Activated T-cell treated with anti-CD3 and anti-CD28 coated beads, Interleukin-2, amount 50 U/mL, for 72 hours (primary cell): ENCODE measurements at regions not wholly inside any gene's neighbourhood (a gene's known extent, or its start where the extent isn't known, plus 50 kb on each side); places are given as distances from the start of the nearest gene placed in this dataset.
"Not testable (repeated sequence)": the region's sequence is repeated elsewhere in the genome, so short reads cannot be mapped to it uniquely, and the experiment has no call there.

Source experiments
- ATAC-seq, 2 donors: fragments of 150-1000 bp; cut with Tn5 transposase; replicated peaks in 1 of 2; 2 replicates each; pipeline ENCODE4 v1.10.0; 2021; ENCODE audit warnings: moderate library complexity in 2 of 2, mild to moderate bottlenecking in 1 of 2
- DNase-seq, 2 donors: peaks; one replicate each; pipeline ENCODE4 v3.0.0; 2021 to 2022; ENCODE audit warnings: mixed read lengths in 1 of 2
- H3K27ac Mint-ChIP-seq: one replicate; pipeline ENCODE4 v1.8.0; 2022; ENCODE audit warnings: mild to moderate bottlenecking, moderate library complexity, mixed read lengths
- H3K27me3 Mint-ChIP-seq: one replicate; pipeline ENCODE4 v1.8.0; 2022; ENCODE audit warnings: low read depth, mixed read lengths
- H3K36me3 Mint-ChIP-seq, 2 donors: one replicate each; pipeline ENCODE4 v1.8.0; 2022; ENCODE audit warnings: mixed read lengths in 2 of 2, mild to moderate bottlenecking in 1 of 2; ENCODE audit not compliant: insufficient read depth in 2 of 2
- H3K4me1 Mint-ChIP-seq: one replicate; pipeline ENCODE4 v1.8.0; 2022; ENCODE audit warnings: low read depth, mixed read lengths
- H3K4me3 Mint-ChIP-seq, 2 donors: one replicate each; pipeline ENCODE4 v1.8.0; 2022; ENCODE audit warnings: mild to moderate bottlenecking in 2 of 2, mixed read lengths in 2 of 2, moderate library complexity in 2 of 2
- H3K9me3 Mint-ChIP-seq, 2 donors: one replicate each; pipeline ENCODE4 v1.8.0; 2022; ENCODE audit warnings: mixed read lengths in 2 of 2

DNA sequence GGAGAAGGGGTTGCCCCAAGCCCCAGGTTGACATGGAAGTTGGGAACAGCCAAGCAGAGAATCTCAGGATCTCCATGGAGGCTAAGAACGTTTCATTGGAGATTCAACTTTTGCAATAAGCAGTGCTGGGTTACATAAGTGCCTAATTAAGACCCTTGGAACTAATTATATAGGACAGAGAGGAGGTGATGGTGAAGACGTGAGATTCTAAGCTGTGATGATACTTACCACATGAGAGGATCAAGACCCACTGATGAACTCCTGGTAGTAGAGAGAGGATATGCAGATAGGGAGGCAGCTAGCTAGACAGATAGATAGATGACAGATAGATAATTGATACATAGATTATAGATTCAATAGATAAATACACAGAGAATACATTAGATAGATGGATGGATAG lies 278.5 kb downstream of the SHOX start:
- ATAC-seq, H3K9me3 Mint-ChIP-seq, H3K27ac Mint-ChIP-seq, DNase-seq, H3K36me3 Mint-ChIP-seq, H3K27me3 Mint-ChIP-seq, H3K4me3 Mint-ChIP-seq, H3K4me1 Mint-ChIP-seq: not testable (repeated sequence)

GRCh38 chrX:906586-906985 lies 276.0 kb downstream of the SHOX start:
- no peaks in the 10 kb centered on the region for H3K27me3 Mint-ChIP-seq
- ATAC-seq, result no peak
- H3K4me1 Mint-ChIP-seq, result no peaks in the 10 kb centered on the region
- H3K27ac Mint-ChIP-seq, result no peak overlapping the region
- no peak for DNase-seq
- H3K36me3 Mint-ChIP-seq, result no peaks in the 10 kb centered on the region
- H3K9me3 Mint-ChIP-seq, result peaks cover 0 to 5% of the 10 kb centered on the region in 2 donors
- no peak overlapping the region for H3K4me3 Mint-ChIP-seq

DNA sequence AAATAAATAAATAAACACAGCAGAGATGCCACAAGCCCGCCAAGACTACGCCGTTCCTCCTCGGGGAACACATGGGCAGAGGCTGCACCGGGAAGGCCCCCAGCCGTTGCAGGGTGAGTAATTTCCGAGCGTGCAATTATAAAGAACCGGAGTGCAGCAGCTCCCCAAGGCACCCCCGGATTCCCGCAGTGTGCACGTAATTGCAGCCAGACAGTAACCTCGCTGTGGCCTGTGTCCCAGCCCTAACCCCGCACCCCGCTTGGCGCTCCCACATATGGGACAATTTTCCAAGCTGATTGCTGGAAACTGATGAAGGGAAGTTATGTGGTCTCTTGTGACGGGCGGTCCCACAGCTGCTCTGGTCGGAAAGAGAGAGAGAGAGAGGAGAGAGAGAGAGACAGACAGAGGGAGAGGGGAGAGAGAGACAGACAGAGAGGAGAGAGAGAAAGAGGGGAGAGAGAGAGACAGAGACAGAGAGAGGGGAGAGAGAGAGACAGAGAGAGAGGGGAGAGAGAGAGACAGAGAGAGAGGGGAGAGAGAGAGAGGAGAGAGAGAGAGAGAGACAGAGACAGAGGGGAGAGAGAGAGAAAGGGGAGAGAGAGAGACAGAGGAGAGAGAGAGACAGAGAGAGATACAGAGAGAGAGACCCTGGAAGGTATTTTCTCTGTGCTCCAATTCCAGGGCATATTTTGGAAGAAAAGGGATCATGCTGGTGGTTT lies 275.4 kb downstream of the SHOX start:
- no peak for DNase-seq
- H3K27me3 Mint-ChIP-seq, result no peaks in the 10 kb centered on the region
- H3K4me3 Mint-ChIP-seq, result no peak overlapping the region
- H3K27ac Mint-ChIP-seq, result no peak overlapping the region
- no peaks in the 10 kb centered on the region for H3K36me3 Mint-ChIP-seq
- H3K9me3 Mint-ChIP-seq, result peaks cover 0 to 5% of the 10 kb centered on the region in 2 donors
- H3K4me1 Mint-ChIP-seq, result no peaks in the 10 kb centered on the region
- ATAC-seq, result no peak

DNA sequence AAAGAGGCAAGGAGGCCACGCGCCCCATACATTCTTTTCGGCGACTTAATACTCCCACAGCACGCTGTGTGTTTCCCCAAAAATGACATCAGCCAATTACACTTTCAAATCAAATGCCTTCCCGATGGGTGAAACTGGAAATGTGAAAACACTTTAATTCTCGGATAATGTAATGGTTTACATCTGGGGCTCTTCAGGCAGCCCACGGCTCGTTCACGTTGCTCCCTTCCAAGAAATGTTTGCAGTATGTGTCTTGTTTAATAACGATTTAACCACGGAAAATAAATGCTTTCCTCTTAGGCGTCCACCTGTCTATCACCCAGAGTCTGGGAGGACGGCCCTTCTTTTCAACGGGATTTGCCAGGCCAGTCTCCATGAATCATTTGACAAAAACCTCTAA lies 272.5 kb downstream of the SHOX start:
- H3K4me3 Mint-ChIP-seq, result no peak overlapping the region
- peaks cover 3% of the 10 kb centered on the region in 2 donors for H3K36me3 Mint-ChIP-seq
- ATAC-seq, result no peak
- H3K27ac Mint-ChIP-seq, result no peak overlapping the region
- peaks cover 0 to 4% of the 10 kb centered on the region in 2 donors for H3K9me3 Mint-ChIP-seq
- no peak for DNase-seq
- H3K27me3 Mint-ChIP-seq, result no peaks in the 10 kb centered on the region
- H3K4me1 Mint-ChIP-seq, result no peaks in the 10 kb centered on the region

DNA sequence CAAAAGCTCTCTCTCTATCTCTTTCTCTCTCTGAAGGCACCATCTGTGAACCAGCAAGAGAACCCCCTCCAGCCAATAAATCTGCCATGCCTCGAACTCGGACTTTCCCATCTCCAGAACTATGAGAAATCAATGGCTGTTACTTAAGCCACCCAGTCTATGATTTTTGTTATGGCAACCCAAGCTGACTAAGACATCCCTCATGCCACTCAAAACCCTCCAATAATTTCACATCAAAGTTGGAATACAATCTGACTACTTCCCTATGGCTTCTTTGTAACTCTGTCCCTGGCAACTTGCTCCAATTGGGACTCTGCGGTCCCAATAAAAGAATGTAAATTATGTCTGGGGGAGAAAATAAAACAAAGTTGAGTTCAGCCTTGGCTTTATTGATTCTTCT lies 265.7 kb downstream of the SHOX start:
- no peaks in the 10 kb centered on the region for H3K4me1 Mint-ChIP-seq
- H3K9me3 Mint-ChIP-seq, result peaks cover 15 to 17% of the 10 kb centered on the region in 2 donors
- no peak overlapping the region for H3K4me3 Mint-ChIP-seq
- peaks cover 3% of the 10 kb centered on the region in 2 donors for H3K36me3 Mint-ChIP-seq
- H3K27me3 Mint-ChIP-seq, result no peaks in the 10 kb centered on the region
- no peak for DNase-seq
- H3K27ac Mint-ChIP-seq, result no peak overlapping the region
- no peak for ATAC-seq

GRCh38 chrX:889966-890651 lies 259.5 kb downstream of the SHOX start:
- Mint-ChIP-seq H3K36me3 (no peaks in the 10 kb centered on the region), H3K27ac (no peak overlapping the region), H3K27me3 (no peaks in the 10 kb centered on the region), H3K4me1 (no peaks in the 10 kb centered on the region), H3K9me3 (peaks cover 5 to 10% of the 10 kb centered on the region in 2 donors), H3K4me3 (no peak overlapping the region)
- ATAC-seq, result no peak
- no peak for DNase-seq

DNA sequence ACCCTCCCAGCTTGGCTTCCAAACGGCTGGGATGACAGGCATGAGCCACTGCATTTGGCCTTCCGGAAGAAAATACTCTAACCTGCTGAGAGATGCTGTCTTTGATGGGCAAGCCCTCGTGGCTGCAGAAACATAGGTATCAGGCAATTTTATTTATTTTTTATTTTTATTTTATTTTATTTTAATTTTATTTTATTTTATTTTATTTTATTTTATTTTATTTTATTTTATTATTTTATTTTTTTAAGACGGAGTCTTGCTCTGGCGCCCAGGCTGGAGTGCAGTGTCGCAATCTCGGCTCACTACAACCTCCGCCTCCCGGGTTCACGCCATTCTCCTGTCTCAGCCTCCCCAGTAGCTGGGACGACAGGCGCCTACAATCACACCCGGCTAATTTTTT lies 257.1 kb downstream of the SHOX start:
- H3K4me3 Mint-ChIP-seq, H3K27ac Mint-ChIP-seq, H3K9me3 Mint-ChIP-seq, H3K4me1 Mint-ChIP-seq, H3K27me3 Mint-ChIP-seq, DNase-seq, ATAC-seq, H3K36me3 Mint-ChIP-seq: not testable (repeated sequence)

- Mint-ChIP-seq H3K36me3 (peaks cover 0 to 2% of the 10 kb centered on the region in 2 donors), H3K9me3 (peaks cover 2 to 5% of the 10 kb centered on the region in 2 donors), H3K4me3 (no peak overlapping the region), H3K4me1 (no peaks in the 10 kb centered on the region), H3K27ac (no peak overlapping the region), H3K27me3 (peaks cover 25% of the 10 kb centered on the region)
- no peak for DNase-seq
- no peak for ATAC-seq
These were observed 253.0 kb downstream of the SHOX start for GRCh38 chrX:883588-883987.

DNA sequence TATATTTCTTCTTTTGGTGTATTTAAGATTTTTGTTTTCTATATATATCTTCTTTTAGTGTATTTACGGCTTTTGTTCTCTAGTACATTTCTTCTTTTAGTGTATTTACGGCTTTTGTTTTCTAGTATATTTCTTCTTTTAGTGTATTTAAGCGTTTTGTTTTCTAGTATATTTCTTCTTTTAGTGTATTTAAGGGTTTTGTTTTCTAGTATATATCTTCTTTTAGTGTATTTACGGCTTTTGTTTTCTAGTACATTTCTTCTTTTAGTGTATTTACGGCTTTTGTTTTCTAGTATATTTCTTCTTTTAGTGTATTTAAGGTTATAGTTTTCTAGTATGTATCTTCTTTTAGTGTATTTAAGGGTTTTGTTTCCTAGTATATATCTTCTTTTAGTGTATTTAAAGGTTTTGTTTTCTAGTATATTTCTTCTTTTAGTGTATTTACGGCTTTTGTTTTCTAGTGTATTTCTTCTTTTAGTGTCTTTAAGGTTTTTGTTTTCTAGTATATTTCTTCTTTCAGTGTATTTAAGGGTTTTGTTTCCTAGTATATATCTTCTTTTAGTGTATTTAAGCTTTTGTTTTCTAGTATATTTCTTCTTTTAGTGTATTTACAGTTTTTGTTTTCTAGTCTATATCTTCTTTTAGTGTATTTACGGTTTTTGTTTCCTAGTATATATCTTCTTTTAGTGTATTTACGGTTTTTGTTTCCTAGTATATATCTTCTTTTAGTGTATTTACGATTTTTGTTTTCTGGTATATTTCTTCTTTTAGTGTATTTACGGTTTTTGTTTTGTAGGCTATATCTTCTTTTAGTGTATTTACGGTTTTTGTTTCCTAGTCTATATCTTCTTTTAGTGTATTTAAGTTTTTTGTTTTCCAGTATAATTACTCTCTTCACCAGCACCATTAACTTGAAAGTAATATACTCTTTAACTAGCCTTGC lies 249.4 kb downstream of the SHOX start:
- not testable (repeated sequence) for H3K4me3 Mint-ChIP-seq, H3K36me3 Mint-ChIP-seq, H3K27ac Mint-ChIP-seq, H3K9me3 Mint-ChIP-seq, DNase-seq, ATAC-seq, H3K4me1 Mint-ChIP-seq
- H3K27me3 Mint-ChIP-seq, result peaks cover 25% of the 10 kb centered on the region

DNA sequence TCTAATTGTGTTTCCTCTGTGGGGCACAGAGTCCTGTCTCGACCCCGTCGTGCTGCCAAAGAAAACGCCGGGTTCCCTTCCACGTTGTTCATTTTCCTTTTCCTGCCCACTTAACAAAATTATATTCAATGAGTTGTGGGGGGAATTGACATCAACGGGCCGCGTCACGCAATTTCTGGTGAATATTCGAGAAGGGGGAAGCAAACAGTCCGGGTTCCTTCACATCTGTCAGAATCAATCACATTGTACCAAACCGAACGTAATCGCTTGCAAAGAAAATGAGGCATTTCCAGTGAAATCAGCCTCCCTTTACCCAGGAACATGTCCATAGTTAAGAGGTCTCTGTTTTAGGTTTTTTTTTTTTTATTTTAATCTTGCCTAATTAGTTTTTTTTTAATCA lies 243.5 kb downstream of the SHOX start:
- Mint-ChIP-seq H3K9me3 (peaks cover 7 to 10% of the 10 kb centered on the region in 2 donors), H3K4me3 (no peak overlapping the region), H3K36me3 (peaks cover 0 to 6% of the 10 kb centered on the region in 2 donors), H3K4me1 (no peaks in the 10 kb centered on the region), H3K27ac (no peak overlapping the region), H3K27me3 (peaks cover 7% of the 10 kb centered on the region)
- DNase-seq, result no peak
- no peak for ATAC-seq

- H3K9me3 Mint-ChIP-seq, result peaks cover 7 to 10% of the 10 kb centered on the region in 2 donors
- no peak for DNase-seq
- peaks cover 0 to 6% of the 10 kb centered on the region in 2 donors for H3K36me3 Mint-ChIP-seq
- H3K27me3 Mint-ChIP-seq, result peaks cover 9% of the 10 kb centered on the region
- H3K27ac Mint-ChIP-seq, result no peak overlapping the region
- no peak overlapping the region for H3K4me3 Mint-ChIP-seq
- ATAC-seq, result no peak
- H3K4me1 Mint-ChIP-seq, result no peaks in the 10 kb centered on the region
These were observed 242.4 kb downstream of the SHOX start for GRCh38 chrX:873016-873415.

GRCh38 chrX:872090-872489 lies 241.5 kb downstream of the SHOX start:
- no peaks in the 10 kb centered on the region for H3K4me1 Mint-ChIP-seq
- H3K4me3 Mint-ChIP-seq, result no peak overlapping the region
- ATAC-seq (no peak), DNase-seq (no peak)
- H3K27me3 Mint-ChIP-seq, result peaks cover 9% of the 10 kb centered on the region
- peaks cover 5 to 8% of the 10 kb centered on the region in 2 donors for H3K9me3 Mint-ChIP-seq
- no peak overlapping the region for H3K27ac Mint-ChIP-seq
- peaks cover 0 to 6% of the 10 kb centered on the region in 2 donors for H3K36me3 Mint-ChIP-seq

DNA sequence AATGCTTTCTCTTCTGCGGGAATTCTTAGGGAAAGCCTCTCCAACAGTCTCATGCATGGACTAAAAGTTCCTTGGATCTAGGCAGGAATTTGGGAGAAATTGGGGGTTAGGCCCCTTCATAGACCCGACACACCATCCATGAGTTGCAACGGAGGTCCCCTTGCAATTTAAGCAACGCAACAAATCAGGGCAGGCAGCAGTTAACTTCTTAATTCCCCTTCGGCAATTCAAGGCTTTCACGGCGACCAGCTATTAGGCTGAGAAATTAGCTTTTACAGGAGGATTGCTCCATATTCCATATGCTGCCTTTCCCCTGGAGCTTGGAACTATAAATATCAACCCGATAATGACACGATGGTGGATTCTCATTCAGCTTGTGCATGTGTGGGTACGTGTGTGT lies 241.0 kb downstream of the SHOX start:
- ATAC-seq, result no peak
- Mint-ChIP-seq H3K27ac (no peak overlapping the region), H3K4me1 (no peaks in the 10 kb centered on the region), H3K36me3 (peaks cover 0 to 6% of the 10 kb centered on the region in 2 donors), H3K4me3 (no peak overlapping the region), H3K27me3 (peaks cover 9% of the 10 kb centered on the region), H3K9me3 (peaks cover 5 to 8% of the 10 kb centered on the region in 2 donors)
- no peak for DNase-seq
